ENCODE measurements at regions not wholly inside any gene's neighbourhood (a gene's known extent, or its start where the extent isn't known, plus 50 kb on each side); places are given as distances from the start of the nearest gene placed in this dataset.

- no peaks in the 10 kb centered on the region for H3K4me1 ChIP-seq (ENCODE audit: control insufficient read depth, low read length)
- H4K20me1 ChIP-seq (ENCODE audit: control insufficient read depth, insufficient read depth, low read depth, low read length) = no peaks in the 10 kb centered on the region
- no peak overlapping the region for H3K4me2 ChIP-seq (ENCODE audit: low read length)
- H3F3A ChIP-seq (ENCODE audit: control insufficient read depth, insufficient read depth) = no peaks in the 10 kb centered on the region
- no peaks in the 10 kb centered on the region for H3K36me3 ChIP-seq (ENCODE audit: control insufficient read depth, low read length)
- no peaks in the 10 kb centered on the region for H3K9me3 ChIP-seq (ENCODE audit: control insufficient read depth, insufficient read depth, low read length)
- no peaks in the 10 kb centered on the region; the same call in 1 of the 2 replicates for H3K27me3 ChIP-seq (ENCODE audit: control insufficient read depth, low read length)
- no peak overlapping the region for H3K27ac ChIP-seq (ENCODE audit: low read depth, low read length)
- no peaks in the 10 kb centered on the region for H3K79me2 ChIP-seq (ENCODE audit: control insufficient read depth, low read length)
- no peak overlapping the region for H3K4me3 ChIP-seq (ENCODE audit: low read length)
- no peaks in the 10 kb centered on the region for H3K9me2 ChIP-seq (replicated peaks; ENCODE audit: control insufficient read depth, low read length)
- TF ChIP-seq CTCF (IDR thresholded peaks at IDR 0.05; ENCODE audit: low read depth, low read length, poor library complexity, severe bottlenecking) (no peak), EZH2phosphoT487 (IDR thresholded peaks at IDR 0.05; ENCODE audit: borderline replicate concordance, low read length) (no peak)
Measured at GRCh38 chr5:66276986-66277385, 132.9 kb downstream of the SREK1 start.

GRCh38 chr5:66277981-66278380, 133.9 kb downstream of the SREK1 start:
- Histone ChIP-seq H3K36me3 (ENCODE audit: control insufficient read depth, low read length) (no peaks in the 10 kb centered on the region), H3K9me3 (ENCODE audit: control insufficient read depth, insufficient read depth, low read length) (no peaks in the 10 kb centered on the region), H3K4me3 (ENCODE audit: low read length) (no peak overlapping the region), H4K20me1 (ENCODE audit: control insufficient read depth, insufficient read depth, low read depth, low read length) (no peaks in the 10 kb centered on the region), H3F3A (ENCODE audit: control insufficient read depth, insufficient read depth) (no peaks in the 10 kb centered on the region), H3K27ac (ENCODE audit: low read depth, low read length) (no peak overlapping the region), H3K9me2 (replicated peaks; ENCODE audit: control insufficient read depth, low read length) (no peaks in the 10 kb centered on the region), H3K27me3 (ENCODE audit: control insufficient read depth, low read length) (no peaks in the 10 kb centered on the region; the same call in 1 of the 2 replicates), H3K79me2 (ENCODE audit: control insufficient read depth, low read length) (no peaks in the 10 kb centered on the region), H3K4me1 (ENCODE audit: control insufficient read depth, low read length) (no peaks in the 10 kb centered on the region), H3K4me2 (ENCODE audit: low read length) (no peak overlapping the region)
- TF ChIP-seq EZH2phosphoT487 (IDR thresholded peaks at IDR 0.05; ENCODE audit: borderline replicate concordance, low read length) (no peak), CTCF (IDR thresholded peaks at IDR 0.05; ENCODE audit: low read depth, low read length, poor library complexity, severe bottlenecking) (no peak)

GRCh38 chr5:66281294-66281693, 137.2 kb downstream of the SREK1 start:
- Histone ChIP-seq H3K27ac (ENCODE audit: low read depth, low read length) (no peak overlapping the region), H3K79me2 (ENCODE audit: control insufficient read depth, low read length) (no peaks in the 10 kb centered on the region), H3K4me1 (ENCODE audit: control insufficient read depth, low read length) (no peaks in the 10 kb centered on the region), H3K9me3 (ENCODE audit: control insufficient read depth, insufficient read depth, low read length) (no peaks in the 10 kb centered on the region), H4K20me1 (ENCODE audit: control insufficient read depth, insufficient read depth, low read depth, low read length) (no peaks in the 10 kb centered on the region), H3K27me3 (ENCODE audit: control insufficient read depth, low read length) (no peaks in the 10 kb centered on the region), H3K4me2 (ENCODE audit: low read length) (no peak overlapping the region), H3K4me3 (ENCODE audit: low read length) (no peak overlapping the region), H3K36me3 (ENCODE audit: control insufficient read depth, low read length) (no peaks in the 10 kb centered on the region), H3K9me2 (replicated peaks; ENCODE audit: control insufficient read depth, low read length) (no peaks in the 10 kb centered on the region), H3F3A (ENCODE audit: control insufficient read depth, insufficient read depth) (no peaks in the 10 kb centered on the region)
- no peak for TF ChIP-seq CTCF (IDR thresholded peaks at IDR 0.05; ENCODE audit: low read depth, low read length, poor library complexity, severe bottlenecking)
- TF ChIP-seq EZH2phosphoT487 (IDR thresholded peaks at IDR 0.05; ENCODE audit: borderline replicate concordance, low read length) = no peak

All from DOHH2 (cell line).